ENCODE measurements at regions not wholly inside any gene's neighbourhood (a gene's known extent, or its start where the extent isn't known, plus 50 kb on each side); places are given as distances from the start of the nearest gene placed in this dataset.

GRCh38 chr1:108059945-108060344, 95.0 kb upstream of the VAV3 start:
- H3K4me3 ChIP-seq (ENCODE audit: low read length): no peak overlapping the region
- TF ChIP-seq CTCF (conservative IDR thresholded peaks at IDR 0.05; ENCODE audit: low read depth, low read length): no peak
- DNase-seq (ENCODE audit: low read depth): no peak

GRCh38 chr1:108057541-108057940, 92.6 kb upstream of the VAV3 start:
- TF ChIP-seq CTCF (conservative IDR thresholded peaks at IDR 0.05; ENCODE audit: low read depth, low read length): no peak
- DNase-seq (ENCODE audit: low read depth): no peak
- no peak overlapping the region for H3K4me3 ChIP-seq (ENCODE audit: low read length)

DNA sequence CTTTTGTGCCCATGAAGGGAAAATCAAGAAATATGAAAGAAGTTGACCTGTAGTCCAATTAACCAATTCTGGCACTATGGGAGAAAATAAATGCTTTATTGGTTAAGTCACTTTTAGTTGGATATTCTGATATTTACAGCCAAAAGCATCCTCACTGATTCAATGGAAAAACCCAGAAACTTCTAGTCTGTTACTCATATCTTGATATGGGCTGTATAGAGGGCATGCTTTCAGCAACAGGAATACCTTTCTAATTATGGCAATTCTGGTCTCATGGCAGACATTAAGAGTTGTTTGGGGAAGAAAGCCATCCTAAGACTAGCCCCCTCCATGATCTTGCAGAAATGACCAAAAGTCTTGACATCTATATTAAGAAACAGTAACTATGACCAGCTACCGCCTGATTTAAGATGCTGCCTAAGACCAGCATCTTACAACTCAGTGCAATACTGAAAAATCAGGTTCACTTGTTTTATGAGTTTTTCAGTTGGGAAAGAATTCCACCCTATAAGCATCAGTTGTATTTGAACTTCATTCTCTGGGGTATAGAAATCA, 91.5 kb upstream of the VAV3 start:
- no peak for DNase-seq (ENCODE audit: low read depth)
- H3K4me3 ChIP-seq (ENCODE audit: low read length): no peak overlapping the region
- no peak for TF ChIP-seq CTCF (conservative IDR thresholded peaks at IDR 0.05; ENCODE audit: low read depth, low read length)

- no peak overlapping the region for H3K4me3 ChIP-seq (ENCODE audit: low read length)
- no peak for DNase-seq (ENCODE audit: low read depth)
- TF ChIP-seq CTCF (conservative IDR thresholded peaks at IDR 0.05; ENCODE audit: low read depth, low read length): no peak
Observed at GRCh38 chr1:108055387-108055786, 90.4 kb upstream of the VAV3 start.

GRCh38 chr1:108054396-108054795, 89.4 kb upstream of the VAV3 start:
- no peak for DNase-seq (ENCODE audit: low read depth)
- H3K4me3 ChIP-seq (ENCODE audit: low read length): no peak overlapping the region
- no peak for TF ChIP-seq CTCF (conservative IDR thresholded peaks at IDR 0.05; ENCODE audit: low read depth, low read length)

DNA sequence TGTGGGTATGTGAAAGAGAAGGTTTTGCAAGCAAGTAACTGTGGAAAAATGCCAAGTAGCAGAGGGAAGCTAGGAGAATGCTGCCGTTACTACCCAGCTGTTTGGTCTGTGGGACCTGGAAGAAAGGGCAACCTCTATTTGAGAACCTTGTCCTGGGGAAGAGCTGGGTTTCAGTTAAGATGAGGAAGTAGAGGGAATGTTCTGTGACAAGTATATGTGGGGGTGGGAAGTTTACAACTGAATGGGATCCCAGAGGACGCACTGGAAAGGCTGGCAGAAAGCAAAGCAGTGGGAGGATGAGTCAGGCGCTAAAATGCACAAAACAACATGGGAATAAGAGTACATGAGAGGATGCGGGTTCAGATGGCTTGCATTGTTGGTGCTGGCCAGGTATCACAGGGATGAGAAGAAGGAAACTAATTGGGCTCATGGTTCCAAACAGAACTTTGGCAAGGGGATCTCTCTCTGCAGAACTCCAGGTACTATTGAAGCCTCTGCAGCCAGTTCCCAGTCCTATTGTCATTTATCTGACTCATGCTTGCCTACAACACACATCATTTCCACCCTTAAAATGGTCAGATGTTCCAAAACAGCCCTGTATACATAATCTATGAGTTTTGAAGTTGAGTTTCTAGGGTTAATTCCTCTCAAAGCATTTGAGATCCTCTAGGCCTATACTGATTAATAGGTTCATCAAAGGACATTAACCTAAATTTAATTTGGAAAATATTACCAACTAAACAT, 88.5 kb upstream of the VAV3 start:
- TF ChIP-seq CTCF (conservative IDR thresholded peaks at IDR 0.05; ENCODE audit: low read depth, low read length): no peak
- no peak overlapping the region for H3K4me3 ChIP-seq (ENCODE audit: low read length)
- DNase-seq (ENCODE audit: low read depth): no peak

Measured in retinal pigment epithelial cell (primary cell).